H9 (cell line): ENCODE measurements at regions not wholly inside any gene's neighbourhood (a gene's known extent, or its start where the extent isn't known, plus 50 kb on each side); places are given as distances from the start of the nearest gene placed in this dataset.

Experiments
- DNase-seq: peaks from one replicate; pipeline ENCODE4 v3.0.0-alpha.2; 2017
- H2AFZ ChIP-seq: one replicate; pipeline ENCODE4 v1.6.1; 2013; ENCODE audit warnings: mild to moderate bottlenecking, low read length, control low read depth, moderate library complexity
- H2AK5ac ChIP-seq: 2 replicates; pipeline ENCODE4 v1.6.1; 2013; ENCODE audit warnings: low read length, control low read depth, mixed read lengths; ENCODE audit not compliant: insufficient read length
- H2BK120ac ChIP-seq: one replicate; pipeline ENCODE4 v1.6.1; 2013; ENCODE audit warnings: low read depth, mild to moderate bottlenecking, low read length, control low read depth, inconsistent platforms; ENCODE audit not compliant: poor library complexity, severe bottlenecking
- H2BK12ac ChIP-seq: 2 replicates; pipeline ENCODE4 v1.6.1; 2013; ENCODE audit warnings: low read length, control low read depth, mixed read lengths, low read depth; ENCODE audit not compliant: insufficient read length
- H2BK15ac ChIP-seq: 2 replicates; pipeline ENCODE4 v1.6.1; 2013; ENCODE audit warnings: low read depth, low read length, control low read depth
- H2BK20ac ChIP-seq: one replicate; pipeline ENCODE4 v1.6.1; 2013; ENCODE audit warnings: low read depth, mild to moderate bottlenecking, low read length, control low read depth, inconsistent platforms; ENCODE audit not compliant: poor library complexity, severe bottlenecking
- H2BK5ac ChIP-seq: 2 replicates; pipeline ENCODE4 v1.6.1; 2013; ENCODE audit warnings: low read length, control low read depth, mixed read lengths; ENCODE audit not compliant: insufficient read length
- H3K14ac ChIP-seq: 2 replicates; pipeline ENCODE4 v1.6.1; 2013; ENCODE audit warnings: low read length, control low read depth; ENCODE audit not compliant: insufficient read depth
- H3K18ac ChIP-seq: 2 replicates; pipeline ENCODE4 v1.6.1; 2013; ENCODE audit warnings: low read depth, mild to moderate bottlenecking, mixed read lengths, low read length, control low read depth; ENCODE audit not compliant: insufficient read length
- H3K23ac ChIP-seq: 2 replicates; pipeline ENCODE4 v1.6.1; 2013; ENCODE audit warnings: low read length, control low read depth, mixed read lengths, low read depth; ENCODE audit not compliant: insufficient read length
- H3K23me2 ChIP-seq: 2 replicates; pipeline ENCODE4 v1.6.1; 2013; ENCODE audit warnings: low read depth, mild to moderate bottlenecking, mixed read lengths, low read length, control low read depth; ENCODE audit not compliant: insufficient read length, poor library complexity, severe bottlenecking
- H3K27ac ChIP-seq: 2 replicates; pipeline ENCODE4 v1.5.1; 2013; ENCODE audit warnings: low read length, control low read depth, mixed read lengths, low read depth; ENCODE audit not compliant: insufficient read length
- H3K27me3 ChIP-seq: 2 replicates; pipeline ENCODE4 v1.6.1; 2013; ENCODE audit warnings: low read length, control low read depth, inconsistent platforms; ENCODE audit not compliant: insufficient read depth
- H3K4ac ChIP-seq: 2 replicates; pipeline ENCODE4 v1.6.1; 2013; ENCODE audit warnings: low read depth, mild to moderate bottlenecking, control low read depth, inconsistent platforms, low read length, moderate library complexity
- H3K4me1 ChIP-seq: 2 replicates; pipeline ENCODE4 v1.6.1; 2013; ENCODE audit warnings: low read length, control low read depth, inconsistent platforms; ENCODE audit not compliant: insufficient read depth
- H3K4me2 ChIP-seq: 2 replicates; pipeline ENCODE4 v1.6.1; 2013; ENCODE audit warnings: low read length, control low read depth, mixed read lengths; ENCODE audit not compliant: insufficient read length, insufficient read depth
- H3K56ac ChIP-seq: 2 replicates; pipeline ENCODE4 v1.6.1; 2013; ENCODE audit warnings: low read depth, mild to moderate bottlenecking, mixed read lengths, low read length, control low read depth; ENCODE audit not compliant: insufficient read length
- H3K79me1 ChIP-seq: 2 replicates; pipeline ENCODE4 v1.6.1; 2013; ENCODE audit warnings: low read depth, mild to moderate bottlenecking, moderate library complexity, low read length, control low read depth, inconsistent platforms; ENCODE audit not compliant: insufficient read depth, poor library complexity, severe bottlenecking
- H3K79me2 ChIP-seq: 2 replicates; pipeline ENCODE4 v1.6.1; 2013; ENCODE audit warnings: low read length, control low read depth, inconsistent platforms; ENCODE audit not compliant: insufficient read depth
- H3K9ac ChIP-seq: 2 replicates; pipeline ENCODE4 v1.6.1; 2013; ENCODE audit warnings: low read length, control low read depth, mixed read lengths; ENCODE audit not compliant: insufficient read length; ENCODE audit errors: extremely low read depth
- H3K9me3 ChIP-seq: one replicate; pipeline ENCODE4 v1.6.1; 2013; ENCODE audit warnings: low read depth, low read length, inconsistent platforms; ENCODE audit not compliant: control insufficient read depth
- H3T11ph ChIP-seq: one replicate; pipeline ENCODE4 v1.6.1; 2013; ENCODE audit warnings: mild to moderate bottlenecking, low read length, control low read depth, inconsistent platforms
- H4K20me1 ChIP-seq: one replicate; pipeline ENCODE4 v1.6.1; 2013; ENCODE audit not compliant: control insufficient read depth, insufficient read length, insufficient read depth
- H4K5ac ChIP-seq: 2 replicates; pipeline ENCODE4 v1.6.1; 2013; ENCODE audit warnings: low read depth, mild to moderate bottlenecking, mixed read lengths, low read length, control low read depth; ENCODE audit not compliant: insufficient read length
- H4K8ac ChIP-seq: replicated peaks from 2 replicates; pipeline ENCODE4 v1.6.1; 2013; ENCODE audit warnings: low read length, control low read depth, mixed read lengths, low read depth; ENCODE audit not compliant: insufficient read length
- H4K91ac ChIP-seq: 2 replicates; pipeline ENCODE4 v1.6.1; 2013; ENCODE audit warnings: low read depth, mild to moderate bottlenecking, moderate library complexity, mixed read lengths, low read length, control low read depth; ENCODE audit not compliant: insufficient read length
- H3K27ac Mint-ChIP-seq, 3 experiments: 2 replicates in 2 of 3; 3 replicates in 1 of 3; pipeline ENCODE4 v1.8.0; 2020 to 2021; ENCODE audit warnings: mixed read lengths in 3 of 3, mild to moderate bottlenecking in 1 of 3, moderate library complexity in 1 of 3
- H3K27me3 Mint-ChIP-seq: 2 replicates; pipeline ENCODE4 v1.8.0; 2021; ENCODE audit warnings: low read depth, mild to moderate bottlenecking, moderate library complexity, mixed read lengths
- H3K36me3 Mint-ChIP-seq, 3 experiments: 2 replicates in 2 of 3; 3 replicates in 1 of 3; pipeline ENCODE4 v1.8.0; 2020 to 2021; ENCODE audit warnings: low read depth in 3 of 3, mixed read lengths in 3 of 3; ENCODE audit not compliant: insufficient read depth in 1 of 3
- H3K4me1 Mint-ChIP-seq, 2 experiments: 2 replicates each; pipeline ENCODE4 v1.8.0; 2020; ENCODE audit warnings: mixed read lengths in 2 of 2
- H3K4me3 Mint-ChIP-seq, 2 experiments: 2 replicates in 1 of 2; 3 replicates in 1 of 2; pipeline ENCODE4 v1.8.0; 2020 to 2021; ENCODE audit warnings: mild to moderate bottlenecking in 2 of 2, mixed read lengths in 2 of 2, moderate library complexity in 1 of 2
- H3K9me3 Mint-ChIP-seq, 2 experiments: 2 replicates in 1 of 2; 3 replicates in 1 of 2; pipeline ENCODE4 v1.8.0; 2020; ENCODE audit warnings: mild to moderate bottlenecking in 2 of 2, mixed read lengths in 2 of 2, moderate library complexity in 1 of 2
- CTCF ChIP-seq: fragments of 200-600 bp; sonication (generic); conservative IDR thresholded peaks from 3 replicates; pipeline ENCODE4 v1.8.0; 2021; ENCODE audit warnings: antibody characterized with exemption, mild to moderate bottlenecking
- WGBS: extraction: QIAGEN DNeasy Blood & Tissue Kit; methylation state at CpG from one replicate; pipeline ENCODE4 v1.1.7; 2013; ENCODE audit warnings: missing lambda C conversion rate, low lambda C conversion rate, mixed read lengths; ENCODE audit not compliant: insufficient read length; ENCODE audit errors: extremely low coverage; 5-methylcytosine and 5-hydroxymethylcytosine counted together

- no peak for DNase-seq
- no peak overlapping the region for H3K4ac ChIP-seq
Observed at GRCh38 chr2:186099826-186100225, 361.2 kb downstream of the FSIP2 start.

More at GRCh38 chr2:186099826-186100225, 361.2 kb downstream of the FSIP2 start:
- no peak overlapping the region for H2BK12ac ChIP-seq
- H3K4me1 ChIP-seq = no peaks in the 10 kb centered on the region; the same call in 1 of the 2 replicates
- no peak overlapping the region for H4K91ac ChIP-seq
- H4K5ac ChIP-seq = no peak overlapping the region
- no peak overlapping the region for H2BK20ac ChIP-seq
- H3K23me2 ChIP-seq = no peaks in the 10 kb centered on the region
- H3K18ac ChIP-seq = no peak overlapping the region
- no peaks in the 10 kb centered on the region for H3K79me1 ChIP-seq
- H2BK15ac ChIP-seq = no peak overlapping the region
- no peaks in the 10 kb centered on the region for H3K36me3 Mint-ChIP-seq
- H2AK5ac ChIP-seq = no peak overlapping the region
- no peak for TF ChIP-seq CTCF
- no CpG with 5 or more reads among the region's 2 CpGs for WGBS
- H2AFZ ChIP-seq = no peak overlapping the region
- H3K14ac ChIP-seq = no peak overlapping the region
- H3K27ac ChIP-seq = no peak overlapping the region
- no peak overlapping the region for H3K23ac ChIP-seq
- no peak overlapping the region for H2BK5ac ChIP-seq
- H4K20me1 ChIP-seq = no peaks in the 10 kb centered on the region
- H3K4me2 ChIP-seq = no peak overlapping the region
- no peak overlapping the region for H2BK120ac ChIP-seq
- no peak overlapping the region for H3T11ph ChIP-seq
- H3K4me1 Mint-ChIP-seq = peaks cover 17 to 21% of the 10 kb centered on the region in 2 experiments
- H3K56ac ChIP-seq = no peak overlapping the region
- H3K9me3 Mint-ChIP-seq = no peaks in the 10 kb centered on the region
- no peak overlapping the region for H3K27ac Mint-ChIP-seq
- H3K79me2 ChIP-seq = no peaks in the 10 kb centered on the region
- no peak overlapping the region for H3K9ac ChIP-seq
- H3K27me3 Mint-ChIP-seq = no peaks in the 10 kb centered on the region
- H4K8ac ChIP-seq = no peak overlapping the region
- H3K27me3 ChIP-seq = no peaks in the 10 kb centered on the region
- H3K9me3 ChIP-seq = no peaks in the 10 kb centered on the region
- H3K4me3 Mint-ChIP-seq = no peak overlapping the region
